Muscle layer of colon (tissue), 2 donors: ENCODE measurements at regions not wholly inside any gene's neighbourhood (a gene's known extent, or its start where the extent isn't known, plus 50 kb on each side); places are given as distances from the start of the nearest gene placed in this dataset.
"Not testable (repeated sequence)": the region's sequence is repeated elsewhere in the genome, so short reads cannot be mapped to it uniquely, and the experiment has no call there.

ENCODE experiments used
- H3K27ac ChIP-seq: one replicate; pipeline ENCODE4 v1.7.0; 2013; ENCODE audit warnings: low read depth, mild to moderate bottlenecking, low read length, moderate library complexity
- H3K27me3 ChIP-seq, 2 donors: one replicate each; pipeline ENCODE4 v1.7.0; 2013; ENCODE audit warnings: low read length in 2 of 2, mild to moderate bottlenecking in 2 of 2; ENCODE audit not compliant: insufficient read depth in 2 of 2, control insufficient read depth in 1 of 2
- H3K36me3 ChIP-seq: one replicate; pipeline ENCODE4 v1.7.0; 2013; ENCODE audit warnings: mild to moderate bottlenecking, low read length; ENCODE audit not compliant: insufficient read depth
- H3K4me1 ChIP-seq: one replicate; pipeline ENCODE4 v1.7.0; 2013; ENCODE audit warnings: mild to moderate bottlenecking, low read length; ENCODE audit not compliant: insufficient read depth
- H3K4me3 ChIP-seq, 2 donors: one replicate each; pipeline ENCODE4 v1.7.0; 2013; ENCODE audit warnings: low read length in 2 of 2, low read depth in 1 of 2, mild to moderate bottlenecking in 1 of 2, moderate library complexity in 1 of 2
- H3K9ac ChIP-seq: one replicate; pipeline ENCODE4 v1.7.0; 2013; ENCODE audit warnings: low read length
- H3K9me3 ChIP-seq: one replicate; pipeline ENCODE4 v1.7.0; 2013; ENCODE audit warnings: mild to moderate bottlenecking, low read length
- donor health status: abdominal sarcoma.
- donor health status: Adenocarcinoma of cecum.

DNA sequence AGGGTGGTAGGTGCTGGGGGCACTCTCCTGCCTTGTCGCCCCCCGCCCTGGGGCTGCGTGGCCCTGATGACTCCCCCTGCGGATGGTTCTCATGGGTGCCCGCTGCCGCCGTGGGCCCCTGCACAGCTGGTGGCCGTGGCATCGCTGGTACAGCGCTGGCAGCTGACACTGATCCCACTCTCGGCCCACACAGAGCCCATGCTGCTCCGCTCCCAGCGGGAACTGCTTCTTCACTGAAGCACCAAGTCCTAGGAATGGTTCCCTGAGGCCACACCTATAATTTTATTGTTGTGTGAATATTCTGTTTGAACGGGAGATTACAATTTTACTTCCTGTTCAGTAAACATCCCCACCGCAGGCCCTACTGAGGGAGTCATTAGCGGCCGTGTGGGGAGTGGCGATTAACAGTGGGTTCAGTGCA, 138.6 kb upstream of the NKX1-1 start:
- Histone ChIP-seq H3K9me3 (no peaks in the 10 kb centered on the region), H3K27ac (no peak overlapping the region), H3K4me1 (peaks cover 6% of the 10 kb centered on the region), H3K9ac (no peak overlapping the region), H3K27me3 (peaks cover 0 to 3% of the 10 kb centered on the region in 2 donors), H3K4me3 (no peak overlapping the region), H3K36me3 (no peaks in the 10 kb centered on the region)

DNA sequence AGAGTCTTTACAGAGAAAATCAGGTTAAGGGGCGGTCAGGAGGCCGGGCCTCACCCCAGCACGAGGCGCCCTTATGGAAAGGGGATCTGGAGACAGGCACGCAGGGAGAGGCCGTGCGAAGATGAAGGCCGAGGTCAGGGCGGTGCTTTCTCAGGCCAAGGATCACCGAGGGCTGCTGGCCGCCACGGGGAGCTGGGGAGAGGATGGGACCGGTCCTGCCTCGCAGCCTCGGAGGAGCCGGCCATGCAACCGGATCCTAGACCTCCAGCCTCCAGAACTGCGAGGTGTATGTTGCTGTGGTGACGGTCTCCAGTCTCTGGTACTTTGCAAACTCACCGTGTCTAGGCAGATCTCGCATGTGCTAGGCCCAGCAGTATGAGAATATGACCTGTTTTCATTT, 138.2 kb upstream of the NKX1-1 start:
- not testable (repeated sequence) for H3K9ac ChIP-seq, H3K9me3 ChIP-seq, H3K4me1 ChIP-seq, H3K27me3 ChIP-seq, H3K27ac ChIP-seq, H3K4me3 ChIP-seq, H3K36me3 ChIP-seq

DNA sequence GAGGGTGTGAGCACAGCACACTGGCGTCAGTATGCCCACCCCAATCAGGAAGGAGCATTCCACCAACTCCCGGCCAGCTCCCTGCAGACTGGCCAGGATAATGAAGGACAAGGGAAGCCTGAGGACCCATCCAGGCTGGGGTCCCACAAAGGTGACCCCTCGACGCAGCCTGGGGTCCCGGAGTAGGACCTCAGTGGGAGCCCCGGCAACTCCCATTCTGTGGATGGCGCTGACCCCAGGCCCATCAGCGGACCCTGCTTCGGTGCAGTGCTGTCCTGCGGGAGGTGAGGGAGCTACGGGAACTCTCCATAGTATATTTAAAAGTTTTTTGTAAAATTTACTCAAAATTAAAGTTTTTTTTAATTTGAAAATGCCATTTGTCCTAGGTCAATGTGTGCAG, 137.7 kb upstream of the NKX1-1 start:
- peaks cover 1% of the 10 kb centered on the region for H3K4me1 ChIP-seq
- no peak overlapping the region for H3K4me3 ChIP-seq
- no peak overlapping the region for H3K27ac ChIP-seq
- H3K9me3 ChIP-seq, result no peaks in the 10 kb centered on the region
- no peaks in the 10 kb centered on the region for H3K36me3 ChIP-seq
- no peaks in the 10 kb centered on the region for H3K27me3 ChIP-seq
- H3K9ac ChIP-seq, result no peak overlapping the region

DNA sequence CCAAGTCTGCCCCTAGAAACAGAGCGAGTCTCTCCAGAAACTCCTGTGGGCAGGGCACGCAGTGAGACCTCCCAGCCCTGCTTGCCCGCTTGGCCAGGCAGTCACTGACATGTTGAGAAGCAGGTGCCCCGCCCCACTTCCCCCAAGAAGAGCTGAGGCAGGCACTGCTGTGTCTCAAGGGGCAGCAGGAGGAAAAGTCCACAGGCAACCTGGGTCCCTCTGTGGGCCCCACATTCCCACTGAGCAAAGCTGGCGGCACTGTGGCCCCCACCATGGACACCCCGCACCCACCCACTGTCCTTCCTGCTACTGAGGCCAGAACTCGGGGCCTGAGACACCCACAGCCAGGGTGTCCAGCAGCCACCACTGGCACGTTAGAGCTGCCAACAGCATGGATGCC, 137.3 kb upstream of the NKX1-1 start:
- no peaks in the 10 kb centered on the region for H3K9me3 ChIP-seq
- no peaks in the 10 kb centered on the region for H3K4me1 ChIP-seq
- no peaks in the 10 kb centered on the region for H3K27me3 ChIP-seq
- H3K4me3 ChIP-seq, result no peak overlapping the region
- H3K9ac ChIP-seq, result no peak overlapping the region
- H3K36me3 ChIP-seq, result no peaks in the 10 kb centered on the region
- no peak overlapping the region for H3K27ac ChIP-seq

DNA sequence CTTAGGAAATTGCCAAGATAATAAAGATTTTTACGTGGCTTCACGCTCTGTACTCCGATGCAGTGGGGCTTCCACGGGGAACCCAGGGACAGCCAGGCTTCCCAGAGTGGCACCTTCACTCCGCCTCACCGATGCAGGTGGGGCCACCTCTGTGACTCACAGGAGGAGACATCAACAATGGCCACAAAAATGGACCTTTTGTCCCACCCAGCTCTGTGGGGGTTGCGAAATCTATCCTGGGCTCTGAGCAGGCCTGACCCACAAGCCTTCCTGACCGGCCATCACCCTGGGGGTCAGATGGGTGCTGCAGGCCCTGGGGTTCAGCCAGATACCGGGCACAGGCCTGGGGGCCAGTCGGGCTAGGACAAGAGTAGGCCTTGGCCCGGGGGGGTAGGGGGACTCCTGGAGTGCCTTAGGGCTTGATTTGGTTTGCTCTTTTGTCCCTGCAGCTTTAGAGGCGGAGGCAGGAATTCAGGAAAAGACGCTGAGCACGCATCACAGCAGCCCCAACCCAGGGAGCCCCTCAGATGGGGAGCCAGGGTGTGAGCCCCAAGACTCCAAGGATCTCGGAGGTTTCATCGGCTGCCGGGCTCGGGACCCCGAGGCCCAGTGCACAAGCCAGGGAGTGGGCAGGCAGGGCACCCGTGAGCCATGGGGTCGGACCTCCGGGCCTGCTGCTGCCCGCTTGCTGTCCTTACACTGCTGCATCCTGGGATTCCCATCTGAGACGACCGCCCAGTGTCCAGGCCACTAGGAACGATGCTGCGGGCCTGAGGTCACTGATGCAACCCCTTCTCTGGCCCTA, 136.5 kb upstream of the NKX1-1 start:
- no peaks in the 10 kb centered on the region for H3K36me3 ChIP-seq
- no peak overlapping the region for H3K27ac ChIP-seq
- no peaks in the 10 kb centered on the region for H3K27me3 ChIP-seq
- H3K4me1 ChIP-seq, result no peaks in the 10 kb centered on the region
- no peak overlapping the region for H3K4me3 ChIP-seq
- no peak overlapping the region for H3K9ac ChIP-seq
- H3K9me3 ChIP-seq, result no peaks in the 10 kb centered on the region

DNA sequence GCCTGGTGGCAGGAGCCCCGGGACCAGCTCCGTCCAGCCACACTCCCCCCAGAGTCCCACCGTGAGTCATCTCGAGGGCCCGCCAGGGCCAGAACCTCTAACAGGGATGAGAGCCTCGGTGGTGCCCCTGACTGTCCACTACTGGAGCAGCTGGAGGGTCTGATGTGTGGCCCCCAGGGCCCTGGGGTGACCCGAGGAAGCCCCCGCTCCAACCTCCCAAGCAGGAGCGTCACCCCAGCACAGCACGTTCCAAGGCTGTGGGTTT, 135.9 kb upstream of the NKX1-1 start:
- no peak overlapping the region for H3K27ac ChIP-seq
- H3K4me1 ChIP-seq, result no peaks in the 10 kb centered on the region

DNA sequence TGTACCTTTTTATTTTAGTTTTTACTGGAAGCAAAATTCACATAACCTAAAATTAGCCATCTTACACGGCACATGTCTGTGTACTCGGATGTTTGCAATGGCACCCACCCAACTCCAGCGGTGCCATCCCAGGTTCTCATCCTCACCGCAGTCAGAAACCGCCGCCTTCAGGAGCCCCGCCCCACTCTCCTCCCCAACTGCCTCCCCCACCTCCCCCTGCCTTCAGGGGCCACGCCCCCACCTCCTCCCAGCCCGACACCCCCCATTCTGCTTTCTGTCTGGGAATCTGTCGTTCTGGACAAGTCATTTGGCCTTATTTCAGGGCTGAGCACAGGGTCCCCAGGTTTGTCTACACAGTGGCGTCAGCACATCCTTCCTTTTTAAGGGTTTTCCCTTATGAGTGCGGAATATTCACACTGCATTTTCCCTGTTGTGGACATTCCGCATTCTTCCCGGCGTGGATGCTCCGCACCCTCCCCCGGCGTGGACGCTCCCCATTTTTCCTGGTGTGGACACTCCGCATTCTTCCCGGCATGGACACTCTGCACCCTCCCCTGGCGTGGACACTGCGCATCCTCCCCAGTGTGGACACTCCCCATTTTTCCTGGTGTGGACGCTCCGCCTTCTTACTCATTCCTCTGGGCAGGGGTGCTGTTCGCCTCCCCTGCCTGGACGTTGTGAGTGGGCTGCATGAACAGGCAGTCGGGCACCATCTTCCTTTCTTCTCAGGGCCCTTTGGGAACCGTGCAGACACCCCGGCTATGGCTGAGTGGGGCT, 135.4 kb upstream of the NKX1-1 start:
- no peaks in the 10 kb centered on the region for H3K36me3 ChIP-seq

More for the DNA sequence above, 135.9 kb upstream of the NKX1-1 start:
- H3K9me3 ChIP-seq, result no peaks in the 10 kb centered on the region
- no peak overlapping the region for H3K4me3 ChIP-seq
- no peaks in the 10 kb centered on the region for H3K27me3 ChIP-seq
- H3K36me3 ChIP-seq, result no peaks in the 10 kb centered on the region
- no peak overlapping the region for H3K9ac ChIP-seq

DNA sequence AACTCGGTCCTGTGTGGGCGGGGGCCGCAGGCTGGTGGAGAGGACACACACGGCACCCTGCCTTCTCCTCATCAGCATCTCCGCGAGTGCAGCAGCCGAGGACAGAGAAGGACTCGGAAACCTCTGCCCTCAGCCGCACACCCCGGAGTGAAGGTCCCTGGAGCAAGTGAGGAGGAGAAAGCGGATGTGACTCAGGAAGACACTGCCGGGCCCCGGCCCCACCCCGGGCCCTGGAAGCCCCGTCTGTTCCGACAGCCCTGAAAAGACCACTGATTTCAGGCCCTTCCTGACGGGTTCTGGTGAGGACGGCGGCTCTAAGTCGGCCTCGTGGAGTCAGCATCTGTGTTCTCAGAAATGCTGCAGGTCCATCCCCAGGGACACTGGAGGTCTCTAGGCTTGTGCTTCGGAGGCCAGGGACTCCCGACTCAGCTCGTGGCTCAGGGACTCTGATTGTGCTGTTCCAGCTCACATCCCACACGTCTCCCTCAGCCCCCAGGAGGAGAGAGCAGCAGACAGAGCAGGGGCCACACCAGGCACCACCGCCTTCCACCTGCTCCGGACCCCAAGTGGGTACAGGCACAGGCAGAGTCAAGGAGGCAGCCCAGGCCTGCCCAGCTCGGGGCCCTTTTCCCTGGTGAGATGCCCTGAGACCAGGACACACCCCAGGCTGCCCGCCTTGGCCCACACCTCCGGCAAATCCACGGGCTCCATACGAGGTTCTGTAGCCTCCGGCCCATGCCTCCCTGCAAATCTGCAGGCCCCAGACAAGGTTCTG, 134.5 kb upstream of the NKX1-1 start:
- no peak overlapping the region for H3K27ac ChIP-seq
- H3K36me3 ChIP-seq, result no peaks in the 10 kb centered on the region
- H3K27me3 ChIP-seq, result no peaks in the 10 kb centered on the region
- no peak overlapping the region for H3K9ac ChIP-seq
- H3K4me1 ChIP-seq, result no peaks in the 10 kb centered on the region
- H3K4me3 ChIP-seq, result no peak overlapping the region
- no peaks in the 10 kb centered on the region for H3K9me3 ChIP-seq

More for the DNA sequence above, 135.4 kb upstream of the NKX1-1 start:
- H3K27ac ChIP-seq, result no peak overlapping the region
- no peak overlapping the region for H3K9ac ChIP-seq
- no peaks in the 10 kb centered on the region for H3K9me3 ChIP-seq
- H3K4me1 ChIP-seq, result no peaks in the 10 kb centered on the region
- no peaks in the 10 kb centered on the region for H3K27me3 ChIP-seq
- no peak overlapping the region for H3K4me3 ChIP-seq

DNA sequence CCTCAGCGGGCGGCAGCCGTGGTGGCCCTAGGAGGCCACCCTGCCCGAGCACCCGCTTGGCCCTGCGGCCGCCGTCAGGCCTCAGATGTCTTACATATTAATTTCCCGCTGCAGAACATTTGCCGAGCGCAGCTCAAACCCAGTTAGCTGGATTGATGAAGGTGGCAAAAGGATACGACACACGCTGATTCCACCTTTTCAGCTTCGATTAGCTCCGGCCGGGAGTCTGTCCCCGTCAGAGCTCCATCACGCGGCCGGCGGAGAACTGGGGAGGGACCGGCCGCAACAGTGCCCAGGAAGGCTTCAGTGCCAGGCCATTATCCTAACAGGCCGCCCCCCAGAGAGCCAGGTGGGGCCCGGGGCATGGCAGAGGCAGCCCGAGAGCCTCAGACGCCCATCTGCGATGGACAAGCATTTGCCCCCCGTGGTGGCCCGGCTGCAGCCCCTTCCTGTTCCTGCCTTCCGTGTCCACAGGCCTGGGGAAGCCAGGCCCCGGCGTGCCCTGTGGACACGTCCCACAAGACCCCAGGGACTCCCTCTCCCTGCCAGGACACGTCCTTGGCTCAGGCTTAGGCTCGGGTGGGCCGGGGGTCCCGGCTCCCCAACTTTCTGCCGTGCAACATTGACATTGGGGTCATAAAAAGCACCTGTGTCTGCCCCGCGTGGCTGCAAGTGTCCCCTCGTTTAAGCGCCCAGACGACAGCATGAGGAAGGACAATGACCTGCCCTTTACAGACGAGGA, 133.8 kb upstream of the NKX1-1 start:
- Histone ChIP-seq H3K4me3 (no peak overlapping the region), H3K9ac (no peak overlapping the region), H3K4me1 (no peaks in the 10 kb centered on the region), H3K27me3 (peaks cover 0 to 2% of the 10 kb centered on the region in 2 donors), H3K27ac (no peak overlapping the region), H3K36me3 (no peaks in the 10 kb centered on the region), H3K9me3 (no peaks in the 10 kb centered on the region)

DNA sequence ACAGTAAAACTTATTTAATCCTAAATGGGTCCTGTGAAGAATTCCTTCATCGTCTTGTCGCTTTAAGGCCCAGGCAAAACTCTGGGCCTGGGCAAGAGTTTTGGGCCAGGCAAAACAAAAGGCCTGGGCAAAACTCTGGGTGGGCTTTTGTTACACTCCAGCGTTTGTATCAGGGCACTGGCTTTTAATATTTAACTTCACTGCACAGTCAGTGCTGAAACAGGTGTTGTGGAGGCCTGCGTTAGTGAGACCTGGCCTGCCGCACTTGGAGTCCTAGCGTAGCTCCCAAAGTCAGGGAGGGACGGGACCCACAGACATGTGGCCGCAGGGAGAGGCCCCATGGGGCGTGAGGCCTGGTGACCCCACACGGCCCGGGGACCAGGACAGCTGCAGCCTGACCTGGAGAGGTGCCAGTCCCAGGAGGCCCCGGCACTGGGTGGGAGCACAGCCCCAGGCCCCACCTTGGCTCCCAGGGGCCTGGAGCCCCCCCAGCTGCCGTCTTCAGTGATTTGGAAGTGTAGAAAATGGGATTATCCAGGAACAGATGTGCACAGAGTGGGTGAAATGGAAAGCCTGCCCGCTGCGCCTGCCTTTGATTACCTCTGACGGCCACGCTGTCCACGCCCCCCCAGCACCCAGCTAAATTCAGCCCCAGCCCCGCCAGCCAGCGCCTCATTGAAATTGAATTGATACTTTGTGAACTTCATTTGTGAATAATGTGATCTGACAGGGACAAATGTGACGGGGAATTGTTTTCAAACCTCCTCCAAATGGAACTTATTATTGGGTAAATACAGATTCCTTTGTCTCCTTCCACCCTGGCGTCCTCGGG, 132.9 kb upstream of the NKX1-1 start:
- Histone ChIP-seq H3K4me3 (no peak overlapping the region), H3K9me3 (no peaks in the 10 kb centered on the region), H3K4me1 (no peaks in the 10 kb centered on the region), H3K36me3 (no peaks in the 10 kb centered on the region), H3K27ac (no peak overlapping the region), H3K9ac (no peak overlapping the region), H3K27me3 (peaks cover 0 to 10% of the 10 kb centered on the region in 2 donors)
